ACHN (cell line): ENCODE measurements at regions not wholly inside any gene's neighbourhood (a gene's known extent, or its start where the extent isn't known, plus 50 kb on each side); places are given as distances from the start of the nearest gene placed in this dataset.

Experiments used
- DNase-seq: peaks from one replicate; pipeline ENCODE4 v3.0.0-alpha.2; 2015
- in situ Hi-C: cut with HindIII; loops from 2 replicates; pipeline ENCODE4 v1.10.0; 2017; ENCODE audit warnings: low sequenced_read_pairs, low pct_ligation_motif_present, low pct_unique_long_range_greater_than_20kb

- no peak for DNase-seq
- in situ Hi-C loops: no loop called here
These were observed 1136.9 kb upstream of the PRKX start for GRCh38 chrX:4850312-4850711.

- DNase-seq: no peak
- in situ Hi-C loops: no loop called here
These were observed 1130.9 kb upstream of the PRKX start for GRCh38 chrX:4844376-4844775.

GRCh38 chrX:4841216-4841745 is 1127.8 kb upstream of the PRKX start:
- in situ Hi-C loops: no loop called here
- no peak for DNase-seq

DNA sequence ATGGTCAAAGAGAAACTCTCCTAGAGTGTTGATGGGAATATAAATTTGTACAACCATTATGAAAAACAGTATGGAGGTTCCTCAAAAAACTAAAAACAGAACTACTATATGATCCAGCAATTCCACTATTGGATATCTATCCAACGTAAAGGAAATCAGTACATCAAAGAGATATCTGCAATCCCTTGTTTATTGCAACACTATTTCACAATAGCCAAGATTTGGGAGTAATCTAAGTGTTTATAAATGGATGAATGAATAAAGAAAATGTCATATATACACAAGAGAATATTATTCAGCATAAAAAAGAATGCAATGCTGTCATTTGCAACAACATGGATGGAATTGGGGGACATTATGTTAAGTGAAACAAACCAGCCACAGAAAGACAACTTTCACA is 1118.1 kb upstream of the PRKX start:
- in situ Hi-C loops: no loop called here
- no peak for DNase-seq

GRCh38 chrX:4830880-4831557 is 1117.6 kb upstream of the PRKX start:
- no peak for DNase-seq
- in situ Hi-C loops: no loop called here

GRCh38 chrX:4825550-4825949 is 1112.1 kb upstream of the PRKX start:
- no peak for DNase-seq
- in situ Hi-C loops: no loop called here

- no peak for DNase-seq
These were observed 1096.1 kb upstream of the PRKX start for GRCh38 chrX:4809571-4809970.

DNA sequence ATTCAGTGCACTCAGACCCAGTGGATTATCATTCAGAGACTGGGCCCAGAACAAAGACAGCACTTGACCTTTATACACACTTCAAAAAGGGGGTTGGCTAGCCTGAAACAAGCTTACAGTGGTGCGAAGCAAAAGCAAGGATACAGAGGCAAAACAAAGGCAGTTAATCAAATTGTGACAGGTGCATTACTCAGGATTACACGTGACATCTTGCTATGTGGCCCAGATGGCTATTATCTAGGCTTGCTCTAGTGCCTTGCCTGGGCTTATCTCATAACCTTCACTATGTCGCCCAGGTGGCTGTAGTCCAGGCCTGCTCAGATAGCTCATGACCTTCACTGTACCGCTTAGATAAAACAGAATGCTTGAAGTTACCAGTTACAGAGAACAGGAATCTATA is 1092.1 kb upstream of the PRKX start:
- in situ Hi-C loops: no loop called here
- no peak for DNase-seq

More at GRCh38 chrX:4809571-4809970, 1096.1 kb upstream of the PRKX start:
- in situ Hi-C loops: no loop called here

GRCh38 chrX:4800756-4801155 is 1087.3 kb upstream of the PRKX start:
- in situ Hi-C loops: no loop called here
- no peak for DNase-seq

GRCh38 chrX:4787971-4788370 is 1074.5 kb upstream of the PRKX start:
- DNase-seq: no peak

GRCh38 chrX:4764888-4765287 is 1051.4 kb upstream of the PRKX start:
- in situ Hi-C loops: no loop called here
- DNase-seq: no peak

More at GRCh38 chrX:4787971-4788370, 1074.5 kb upstream of the PRKX start:
- in situ Hi-C loops: no loop called here

GRCh38 chrX:4762196-4762595 is 1048.7 kb upstream of the PRKX start:
- no peak for DNase-seq
- in situ Hi-C loops: no loop called here

- DNase-seq: no peak
- in situ Hi-C loops: no loop called here
These were observed 1041.6 kb upstream of the PRKX start for GRCh38 chrX:4754878-4755604.

- in situ Hi-C loops: no loop called here
- no peak for DNase-seq
These were observed 1027.6 kb upstream of the PRKX start for GRCh38 chrX:4741024-4741423.

DNA sequence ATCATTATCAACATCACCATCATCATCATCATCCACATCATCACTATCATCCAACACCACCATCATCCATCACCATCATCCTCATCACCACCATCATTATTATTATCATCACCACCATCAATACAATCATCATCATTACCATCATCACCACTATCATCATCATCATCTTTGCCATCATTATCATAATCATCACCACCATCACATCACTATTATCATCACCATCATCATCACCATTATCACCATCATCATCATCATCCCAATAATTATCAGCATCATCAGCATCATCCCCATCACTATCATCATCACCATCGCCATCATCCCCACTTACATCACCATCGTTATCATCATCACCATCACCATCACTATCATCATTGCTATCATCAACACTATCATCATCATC is 1021.9 kb upstream of the PRKX start:
- in situ Hi-C loops: no loop called here
- no peak for DNase-seq

DNA sequence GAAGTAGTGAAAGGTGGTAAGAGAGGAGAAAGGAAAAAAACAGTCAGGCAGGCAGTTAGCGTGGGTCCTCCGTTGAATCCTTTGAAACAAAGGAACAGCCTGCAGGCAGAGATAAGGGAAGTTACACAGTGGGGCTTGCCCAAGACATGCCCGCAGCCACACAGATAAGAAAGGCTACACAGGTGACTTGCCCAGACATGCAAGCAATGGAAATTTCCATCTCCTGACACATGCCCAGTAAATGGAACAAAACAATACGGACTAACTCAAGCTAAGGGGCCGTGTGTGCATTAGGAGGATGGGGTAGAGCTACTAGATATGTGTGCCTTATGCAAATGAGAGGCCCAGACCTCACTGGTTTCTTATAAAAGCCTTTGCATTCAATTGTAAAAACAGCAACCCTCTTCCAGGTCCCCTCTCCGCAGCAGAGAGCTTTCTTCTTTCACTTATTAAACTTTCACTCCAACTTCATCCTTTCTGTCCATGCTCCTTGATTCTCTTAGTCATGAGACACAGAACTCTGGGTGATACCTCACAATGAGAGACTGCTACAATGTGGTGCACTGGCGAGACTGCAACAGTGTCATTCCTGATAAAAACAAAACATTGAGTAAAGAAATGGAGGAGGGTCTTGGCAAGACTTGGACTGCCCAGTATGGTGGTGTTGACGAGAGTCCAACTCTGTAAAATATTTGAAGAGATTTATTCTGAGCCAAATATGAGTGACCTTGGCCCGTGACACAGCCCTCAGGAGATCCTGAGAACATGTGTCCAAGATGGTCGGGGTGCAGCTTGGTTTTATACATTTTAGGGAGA is 997.4 kb upstream of the PRKX start:
- no peak for DNase-seq
- in situ Hi-C loops: no loop called here

- DNase-seq: no peak
- in situ Hi-C loops: no loop called here
These were observed 995.7 kb upstream of the PRKX start for GRCh38 chrX:4708970-4709760.

DNA sequence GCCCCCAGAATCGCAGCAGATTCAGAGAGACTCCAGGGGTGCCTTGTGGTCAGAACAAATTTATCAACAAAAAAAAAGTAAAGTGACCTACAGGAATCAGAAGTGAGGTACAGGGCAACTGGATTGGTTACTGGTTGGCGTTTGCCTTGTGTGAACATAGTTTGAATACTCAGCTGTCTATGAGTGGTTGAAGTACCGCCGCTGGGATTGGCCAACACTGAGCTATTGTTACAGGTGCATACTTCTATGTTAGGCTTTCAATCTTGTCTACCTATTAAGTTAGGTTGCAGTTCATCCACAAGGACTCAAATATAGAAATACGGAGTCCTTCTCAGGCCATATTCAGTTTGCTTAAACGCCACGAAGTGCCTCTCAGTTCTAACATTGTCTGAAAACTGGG is 993.5 kb upstream of the PRKX start:
- in situ Hi-C loops: no loop called here
- no peak for DNase-seq
